Fibroblast of the aortic adventitia (primary cell): ENCODE measurements at regions not wholly inside any gene's neighbourhood (a gene's known extent, or its start where the extent isn't known, plus 50 kb on each side); places are given as distances from the start of the nearest gene placed in this dataset.

Source experiments
- DNase-seq: peaks from one replicate; pipeline ENCODE4 v3.0.0-alpha.2; 2010; ENCODE audit warnings: low read depth
- H3K4me3 ChIP-seq: 2 replicates; pipeline ENCODE4 v1.5.1; 2011; ENCODE audit warnings: low read depth, mild to moderate bottlenecking, control low read depth, low read length, moderate library complexity
- CTCF ChIP-seq: IDR thresholded peaks from 2 replicates; pipeline ENCODE4 v1.5.1; 2011; ENCODE audit warnings: mild to moderate bottlenecking, low read length, control low read depth, inconsistent platforms; ENCODE audit not compliant: insufficient read depth

GRCh38 chr13:106286811-106287210 lies 248.7 kb downstream of the EFNB2 start:
- no peak overlapping the region for H3K4me3 ChIP-seq
- no peak for TF ChIP-seq CTCF
- DNase-seq = no peak

GRCh38 chr13:106284358-106284757 lies 251.1 kb downstream of the EFNB2 start:
- DNase-seq = no peak
- no peak overlapping the region for H3K4me3 ChIP-seq
- no peak for TF ChIP-seq CTCF

GRCh38 chr13:106281426-106281825 lies 254.0 kb downstream of the EFNB2 start:
- no peak for TF ChIP-seq CTCF
- no peak overlapping the region for H3K4me3 ChIP-seq
- DNase-seq = no peak

GRCh38 chr13:106277484-106278154 lies 257.8 kb downstream of the EFNB2 start:
- no peak for DNase-seq
- no peak for TF ChIP-seq CTCF
- H3K4me3 ChIP-seq = no peak overlapping the region

GRCh38 chr13:106276876-106277275 lies 258.6 kb downstream of the EFNB2 start:
- H3K4me3 ChIP-seq = no peak overlapping the region
- DNase-seq = no peak
- TF ChIP-seq CTCF = no peak

- peak; percentile 1 for DNase-seq
Measured at GRCh38 chr13:106275446-106276032, 259.9 kb downstream of the EFNB2 start.

More at GRCh38 chr13:106275446-106276032, 259.9 kb downstream of the EFNB2 start:
- no peak overlapping the region for H3K4me3 ChIP-seq
- TF ChIP-seq CTCF = no peak
